HG02798 (cell line): ENCODE measurements at regions not wholly inside any gene's neighbourhood (a gene's known extent, or its start where the extent isn't known, plus 50 kb on each side); places are given as distances from the start of the nearest gene placed in this dataset.
"Not testable (repeated sequence)": the region's sequence is repeated elsewhere in the genome, so short reads cannot be mapped to it uniquely, and the experiment has no call there.

Experiments
- ATAC-seq: cut with Tn5 transposase; IDR thresholded peaks from one replicate; pipeline ENCODE4 v1.9.1; 2021; ENCODE audit warnings: mild to moderate bottlenecking; ENCODE audit not compliant: unreplicated experiment, poor library complexity

DNA sequence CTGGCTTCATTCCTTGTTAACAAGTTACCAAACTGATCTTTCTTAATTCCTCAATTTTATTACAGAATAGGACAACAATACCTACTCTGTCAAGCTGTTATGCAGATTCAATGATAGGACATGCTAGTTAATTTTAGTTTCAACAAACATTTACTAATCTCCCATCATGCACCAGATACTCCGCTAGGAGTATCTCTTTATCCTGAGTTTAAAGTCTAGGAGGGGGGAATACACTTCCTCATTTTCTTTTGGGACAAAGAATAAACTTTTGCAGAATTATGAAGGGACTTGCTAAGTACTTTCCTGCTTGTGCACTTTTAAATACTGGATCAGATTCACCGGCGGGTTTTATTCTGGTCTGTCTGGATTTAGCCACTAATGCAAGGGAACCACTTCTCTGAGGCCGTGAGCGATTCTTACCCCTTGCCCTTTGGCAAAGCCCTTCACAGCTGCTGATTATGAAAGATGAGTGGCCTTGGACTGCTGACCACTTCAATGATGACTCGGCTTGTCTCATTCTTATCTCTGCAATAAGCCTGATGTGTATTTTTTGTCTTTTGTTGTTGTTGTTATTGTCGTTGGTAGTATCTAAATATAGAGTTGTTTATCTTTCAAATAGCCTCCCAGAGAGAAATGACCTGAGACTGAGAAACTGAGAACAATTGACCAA, 73.9 kb downstream of the RMI1 start:
- no peak for ATAC-seq

DNA sequence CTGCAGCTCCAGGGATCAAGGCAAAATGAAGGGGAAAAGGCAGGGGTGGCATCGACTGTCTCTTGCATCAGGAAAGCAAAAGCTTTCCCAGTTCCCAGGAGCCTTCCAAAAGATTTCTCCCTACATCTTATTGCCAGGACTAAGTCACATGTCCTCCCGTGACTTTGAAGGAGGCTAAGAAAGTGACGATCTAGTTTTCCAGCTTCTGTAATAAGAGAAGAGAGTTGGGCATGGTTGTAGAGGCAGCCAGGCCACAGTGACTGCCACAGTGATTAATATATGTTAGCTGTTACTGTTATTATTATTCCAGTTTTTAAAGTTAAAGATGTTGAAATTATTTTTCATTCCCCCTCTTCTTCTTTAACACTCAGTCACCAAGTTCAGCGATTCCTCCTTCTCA, 77.1 kb downstream of the RMI1 start:
- ATAC-seq, result no peak

DNA sequence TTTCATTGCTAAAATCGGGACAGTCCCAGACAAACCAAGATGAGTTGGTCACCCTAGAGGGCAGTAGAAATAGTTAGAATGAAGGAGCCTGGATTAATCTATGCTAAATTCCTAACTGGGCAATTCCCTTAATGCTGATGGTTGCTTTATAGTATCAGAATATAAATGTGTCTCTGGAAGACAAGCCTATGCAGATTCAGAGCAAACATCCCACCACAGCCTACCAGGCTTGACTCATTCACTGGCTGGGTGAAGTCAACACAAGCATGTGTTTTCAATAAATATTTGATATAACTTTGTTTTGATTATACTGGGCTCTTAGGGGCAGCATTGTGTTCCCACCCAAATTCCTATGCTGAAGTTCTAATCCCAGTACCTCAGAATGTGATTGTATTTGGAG, 79.3 kb downstream of the RMI1 start:
- ATAC-seq, result no peak

DNA sequence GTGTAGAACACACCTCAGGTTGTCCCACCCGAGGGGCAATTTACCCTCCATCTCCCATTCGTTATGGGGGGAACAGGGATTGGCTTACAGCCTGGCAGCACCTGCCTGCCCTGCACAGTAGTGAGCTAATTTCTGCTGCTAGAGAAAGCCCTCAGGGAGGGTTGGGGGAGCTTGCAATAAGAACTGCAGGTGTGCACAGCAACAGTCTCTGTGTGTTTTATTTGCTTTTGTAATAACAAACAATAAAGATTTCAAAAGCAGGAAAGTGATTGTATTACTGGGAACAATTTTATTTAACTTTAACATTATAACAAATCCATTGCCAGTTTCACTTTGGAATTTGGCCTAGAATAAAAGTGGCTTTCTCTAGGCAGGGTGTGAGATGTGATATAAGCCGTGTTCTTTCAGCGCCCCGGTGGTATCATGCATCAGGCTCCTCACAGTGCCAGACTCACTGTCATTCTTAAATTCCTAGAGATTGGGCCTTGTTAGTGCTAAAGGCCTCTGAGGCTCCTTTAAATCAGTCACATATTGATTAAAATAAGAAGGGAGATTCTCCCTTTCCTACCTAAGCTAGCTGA, 81.1 kb downstream of the RMI1 start:
- ATAC-seq, result no peak

DNA sequence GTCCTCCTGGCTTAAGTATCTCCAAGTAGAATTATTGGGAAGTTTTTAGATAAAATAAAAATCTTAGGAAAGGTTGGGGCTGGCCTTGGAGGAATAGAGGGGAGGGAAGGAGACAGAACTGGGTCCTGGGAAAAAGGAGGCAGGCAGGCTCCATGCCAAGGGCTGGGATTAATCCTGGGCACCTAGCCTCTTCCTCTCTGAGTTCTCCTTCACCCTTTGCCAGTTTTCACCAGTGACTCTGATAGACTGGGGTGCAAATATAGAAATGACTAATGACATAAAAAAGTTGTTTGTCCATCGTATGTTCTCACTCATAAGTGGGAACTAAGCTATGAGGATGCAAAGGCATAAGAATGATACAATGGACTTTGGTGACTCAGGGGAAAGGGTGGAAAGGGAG, 81.9 kb downstream of the RMI1 start:
- no peak for ATAC-seq

DNA sequence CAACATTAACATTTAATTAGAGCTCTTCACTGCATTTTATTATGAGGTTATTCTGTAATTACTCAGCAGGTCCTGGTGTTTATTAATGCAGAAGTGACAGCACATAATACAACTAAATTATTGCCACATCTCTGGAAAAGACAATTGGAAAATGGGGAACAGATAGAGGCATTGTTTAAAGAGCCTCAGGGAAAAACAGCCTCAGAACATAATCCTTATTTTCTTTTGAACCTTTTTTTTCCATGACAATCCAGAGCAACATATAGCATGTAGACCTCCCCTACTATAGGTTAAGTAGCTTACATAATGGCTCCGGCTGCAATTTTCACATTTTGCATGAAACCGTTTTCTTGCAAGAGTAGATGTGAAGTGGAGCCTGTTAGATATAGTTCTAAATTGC, 87.2 kb downstream of the RMI1 start:
- no peak for ATAC-seq

DNA sequence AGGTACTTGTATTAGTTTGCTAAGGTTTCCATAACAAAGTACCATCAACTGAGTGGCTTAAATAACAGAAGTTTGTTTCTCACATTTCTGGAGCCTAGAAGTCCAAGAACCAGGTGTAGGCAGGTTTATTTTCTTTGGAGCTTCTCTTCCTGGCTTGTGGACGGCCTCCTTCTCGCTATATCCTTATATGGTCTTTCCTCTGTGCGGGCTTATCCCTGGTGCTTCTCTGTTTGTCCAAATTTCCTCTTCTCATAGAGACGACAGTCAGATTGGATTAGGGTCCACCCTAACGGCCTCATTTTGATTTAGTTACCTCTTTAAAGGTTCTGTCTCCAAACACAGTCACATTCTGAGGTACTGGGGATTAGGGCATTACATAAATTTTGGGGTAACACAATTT, 88.3 kb downstream of the RMI1 start:
- ATAC-seq, result no peak

DNA sequence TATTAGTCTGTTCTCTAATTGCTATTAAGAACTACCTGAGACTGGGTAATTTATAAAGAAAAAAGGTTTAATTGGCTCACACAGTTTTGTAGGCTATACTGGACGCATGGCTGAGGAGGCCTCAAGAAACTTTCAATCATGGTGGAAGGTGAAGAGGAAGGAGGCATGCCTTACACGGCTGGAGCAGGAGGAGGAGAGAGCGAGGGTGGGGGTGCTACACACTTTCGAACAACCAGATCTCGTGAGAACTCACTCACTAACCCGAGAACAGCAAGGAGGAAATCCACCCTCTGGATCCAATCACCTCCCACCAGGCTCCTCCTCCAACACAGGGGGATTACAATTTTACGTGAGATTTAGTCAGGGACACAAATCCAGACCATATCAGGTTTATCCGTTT, 90.0 kb downstream of the RMI1 start:
- no peak for ATAC-seq

DNA sequence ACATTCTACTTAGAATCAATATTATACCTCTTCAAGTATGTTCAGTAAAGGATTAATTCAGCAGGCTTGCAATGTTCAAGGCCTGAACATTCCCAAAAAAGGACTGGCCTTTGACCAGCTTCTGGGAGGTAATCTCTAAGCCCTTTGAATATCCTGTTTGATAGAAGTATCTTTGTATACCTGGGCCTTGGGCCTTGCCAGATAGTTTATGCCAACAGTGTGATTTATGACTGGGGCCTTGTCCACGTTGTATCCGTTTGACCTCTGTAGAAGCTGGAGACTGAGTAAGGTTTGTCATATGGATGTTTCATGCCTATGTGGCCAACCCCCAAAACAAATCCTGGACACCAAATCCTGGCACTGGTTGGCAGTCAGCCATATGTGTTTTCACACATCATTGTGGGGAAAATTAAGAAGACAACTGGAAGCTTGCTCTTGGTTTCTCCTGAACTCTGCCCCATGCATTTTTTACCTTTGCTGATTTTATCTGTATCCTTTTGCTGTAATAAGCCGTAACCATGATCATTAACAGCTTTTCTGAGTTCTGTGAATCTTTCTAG, 92.1 kb downstream of the RMI1 start:
- no peak for ATAC-seq

DNA sequence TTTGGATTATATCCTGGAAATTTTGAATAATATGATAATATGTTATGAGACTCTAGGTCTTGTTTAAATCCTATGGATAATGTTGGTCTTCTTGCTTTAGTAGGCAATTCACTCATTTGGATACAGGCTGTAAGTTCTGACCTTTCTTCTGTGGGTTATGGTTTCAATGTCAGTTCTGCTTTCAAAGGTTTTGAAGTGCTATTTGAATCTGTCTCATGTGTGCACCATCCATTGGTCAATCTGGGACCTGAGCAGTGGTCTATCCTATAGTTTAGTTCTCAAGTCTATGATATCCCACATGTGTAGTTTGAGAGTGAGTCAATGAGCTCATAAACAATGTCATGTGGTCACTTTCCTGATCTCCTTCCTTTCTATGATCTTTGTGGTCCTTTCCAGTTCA, 94.4 kb downstream of the RMI1 start:
- ATAC-seq, result no peak

DNA sequence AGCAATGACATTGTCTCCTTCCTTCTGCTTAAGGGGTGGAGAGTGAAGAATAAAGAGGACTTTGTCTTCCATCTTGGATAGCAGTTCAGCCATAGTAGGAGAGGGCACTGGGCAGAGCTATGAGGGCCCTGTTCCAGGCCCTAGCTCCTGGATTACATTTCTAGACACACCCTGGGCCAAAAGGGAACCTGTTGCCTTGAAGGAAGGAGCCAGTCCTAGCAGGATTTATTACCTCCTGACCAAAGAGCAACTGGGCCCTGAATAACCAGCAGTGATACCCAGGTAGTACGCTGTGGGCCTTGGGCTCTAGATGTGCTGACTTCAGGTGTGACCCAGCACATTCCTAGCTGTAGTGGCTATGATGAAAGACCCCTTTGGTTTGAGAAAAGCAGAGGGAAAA, 95.8 kb downstream of the RMI1 start:
- ATAC-seq, result no peak

DNA sequence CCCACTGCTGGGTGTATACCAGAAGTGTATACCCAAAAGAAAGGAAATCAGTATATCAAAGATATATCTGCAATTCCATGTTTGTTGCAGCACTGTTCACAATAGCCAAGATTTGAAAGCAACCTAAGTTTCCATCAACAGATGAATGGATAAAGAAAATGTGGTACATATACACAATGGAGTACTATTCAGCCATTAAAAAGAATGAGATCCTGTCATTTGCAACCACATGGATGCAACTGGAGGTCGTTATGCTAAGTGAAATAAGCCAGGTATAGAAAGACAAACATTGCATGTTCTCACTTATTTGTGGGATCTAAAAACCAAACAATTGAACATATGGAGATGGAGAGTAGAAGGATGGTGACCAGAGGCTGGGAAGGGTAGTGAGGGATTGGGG, 97.2 kb downstream of the RMI1 start:
- ATAC-seq, result not testable (repeated sequence)

DNA sequence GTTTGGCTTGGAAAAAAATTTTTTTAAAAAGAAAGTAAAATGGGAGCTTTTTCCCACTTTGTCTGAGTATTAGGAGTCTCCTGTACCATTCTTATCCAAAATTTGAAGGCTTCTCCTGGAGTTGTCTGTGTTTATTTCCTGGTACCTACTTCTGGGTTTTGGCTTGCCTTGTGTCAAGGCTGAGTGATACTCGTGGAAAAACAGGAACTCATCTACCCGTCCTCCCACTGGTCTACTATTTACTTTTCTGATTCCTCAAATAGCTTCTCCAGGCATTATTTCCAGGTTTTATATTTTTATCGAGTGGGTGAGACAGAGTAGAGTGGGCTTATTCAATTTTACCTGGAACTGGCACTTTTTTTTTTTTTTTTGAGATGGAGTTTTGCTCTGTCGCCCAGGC, 99.4 kb downstream of the RMI1 start:
- no peak for ATAC-seq

DNA sequence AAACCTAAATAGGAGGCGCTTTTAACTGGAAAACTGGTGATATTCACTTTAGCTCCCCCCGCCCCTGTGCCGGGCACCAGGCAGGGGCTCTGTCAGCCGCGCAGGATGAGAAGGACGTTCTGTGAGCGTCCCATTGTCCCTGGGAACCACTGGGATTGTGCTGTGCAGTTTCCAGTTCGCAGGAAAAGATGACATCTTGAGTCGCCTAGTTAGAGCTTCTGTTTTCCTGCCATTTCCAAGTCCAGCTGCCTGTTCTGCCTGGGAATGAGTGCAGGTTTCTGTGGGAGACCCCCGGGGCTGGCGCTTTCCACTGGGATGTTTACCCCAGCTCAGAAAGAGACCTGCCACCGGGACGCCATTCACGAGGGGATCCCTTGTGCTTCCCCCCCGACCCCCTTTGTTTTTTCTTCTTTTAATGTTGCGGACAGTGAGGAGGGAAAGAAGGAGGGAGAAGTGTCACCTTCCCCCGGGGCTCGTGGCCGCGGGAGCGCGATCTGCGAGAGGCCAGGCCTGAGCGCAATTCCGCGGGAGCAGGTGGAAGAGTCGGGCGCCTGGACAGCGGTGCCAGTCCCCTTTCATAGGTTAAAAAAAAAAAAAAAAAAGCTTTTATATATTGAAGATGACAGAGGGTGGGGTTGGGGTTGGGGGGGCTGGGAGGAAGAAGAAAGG, 121.5 kb downstream of the RMI1 start:
- no peak for ATAC-seq

DNA sequence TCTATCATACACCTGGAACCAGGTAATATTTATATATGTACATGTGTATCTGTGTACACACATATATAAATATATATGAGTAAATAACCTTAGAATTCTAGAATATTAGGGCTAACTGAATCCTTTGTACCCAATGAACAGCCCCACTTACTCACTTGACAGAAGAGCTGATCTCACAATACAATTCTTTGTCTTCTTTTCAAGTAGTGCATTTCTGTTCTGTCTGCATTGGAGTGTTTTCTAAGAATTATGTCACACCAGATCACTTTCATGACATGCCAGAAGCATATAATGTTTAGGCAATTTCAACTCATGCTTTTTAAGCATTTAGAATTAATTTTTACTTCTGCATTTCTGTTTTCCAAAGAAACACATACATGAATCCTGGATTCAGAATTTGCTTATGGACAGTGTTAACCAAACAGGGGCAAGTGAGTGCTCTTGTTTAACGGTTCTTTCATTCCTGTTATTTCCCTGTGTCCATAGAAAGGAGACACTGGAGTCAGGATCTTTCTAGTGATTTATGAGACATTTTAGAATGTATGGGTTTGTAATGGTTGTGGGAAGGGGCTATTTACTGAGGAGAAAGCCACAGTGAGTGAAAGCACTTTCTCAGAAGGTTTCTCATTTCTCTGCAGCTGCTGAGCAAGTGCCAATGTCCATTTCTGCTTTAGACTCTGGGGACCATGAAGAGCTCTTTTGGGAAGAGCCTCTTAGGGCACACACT, 123.2 kb downstream of the RMI1 start:
- ATAC-seq, result no peak

DNA sequence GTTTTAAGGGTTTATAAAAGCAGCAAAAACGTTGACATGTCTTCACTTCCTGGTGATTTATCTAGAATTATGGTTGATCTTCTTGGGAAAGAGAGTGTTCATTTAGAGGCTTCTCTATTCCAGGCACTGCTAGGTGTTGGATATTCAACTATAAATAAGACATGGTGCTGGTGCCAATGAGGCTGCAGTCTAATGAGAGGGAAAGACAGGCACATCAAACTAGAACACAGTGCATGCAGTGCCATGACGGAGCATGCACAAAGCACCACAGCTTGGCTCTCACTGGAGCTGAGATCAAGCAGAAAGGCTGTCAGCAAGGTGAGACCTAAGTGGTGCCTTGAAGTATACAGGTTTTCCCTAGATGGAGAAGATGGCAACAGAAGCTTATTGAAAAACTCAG, 126.5 kb downstream of the RMI1 start:
- no peak for ATAC-seq

DNA sequence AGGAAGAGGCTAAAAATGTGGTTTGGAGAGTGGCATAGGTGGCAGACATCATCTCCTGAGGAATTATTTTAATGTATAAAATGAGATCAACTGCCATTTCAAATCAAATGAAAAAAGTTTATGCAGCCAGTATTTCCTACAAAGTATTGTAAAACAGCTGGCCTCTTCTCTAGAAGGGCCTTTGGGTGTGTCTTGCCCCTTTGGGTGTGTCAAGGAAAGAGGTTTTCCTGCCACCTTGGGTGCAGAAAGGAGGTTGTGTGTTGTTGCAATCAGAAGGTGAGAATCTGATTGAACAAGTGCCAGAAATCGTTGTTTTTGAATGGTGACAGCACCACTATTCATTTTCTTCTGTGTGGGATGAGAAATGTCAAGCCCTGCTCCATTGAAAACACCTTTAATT, 127.4 kb downstream of the RMI1 start:
- ATAC-seq, result no peak

DNA sequence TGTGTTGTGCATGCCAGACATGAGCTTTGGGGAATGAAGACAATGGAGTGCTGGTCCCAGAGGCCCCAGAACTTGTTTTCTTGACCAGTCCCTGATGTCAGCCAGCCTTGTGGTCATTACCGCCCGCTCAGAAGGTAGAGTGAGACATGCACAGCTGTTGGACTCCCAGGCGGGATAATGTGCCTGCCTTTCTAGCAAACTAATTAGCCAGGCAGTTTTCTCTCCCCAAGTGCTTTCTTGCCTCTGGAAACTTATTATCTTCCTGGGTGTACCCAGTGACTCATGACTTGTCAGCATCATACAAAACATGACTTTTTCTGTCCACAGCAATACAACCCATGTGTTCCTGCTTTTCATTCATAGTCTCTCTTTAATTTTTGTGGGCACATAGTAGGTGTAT, 131.1 kb downstream of the RMI1 start:
- no peak for ATAC-seq

DNA sequence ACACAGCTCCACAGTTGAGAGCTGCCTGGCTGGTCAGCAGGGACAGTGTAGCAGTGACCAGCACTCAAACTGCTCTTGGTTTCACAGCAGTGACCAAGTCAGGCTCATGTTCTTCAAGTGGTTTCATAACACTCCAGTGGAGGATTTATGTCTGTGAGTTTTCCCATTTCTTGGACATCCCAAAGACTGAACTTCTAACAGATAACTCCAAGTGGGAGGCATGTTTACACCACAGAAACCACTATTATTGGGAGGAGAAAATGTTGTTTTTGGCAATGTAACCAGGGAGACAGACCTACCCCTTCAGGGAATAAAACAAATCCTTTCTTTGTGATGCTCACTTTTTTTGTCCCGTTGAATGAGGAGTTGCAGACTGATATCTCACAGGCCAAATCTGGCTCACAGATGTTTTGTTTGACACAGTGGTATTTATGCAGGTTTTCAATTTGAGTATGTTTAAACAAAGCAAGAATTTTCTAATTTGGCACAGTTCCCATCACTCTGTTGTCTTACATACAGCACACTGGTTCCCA, 141.5 kb downstream of the RMI1 start:
- ATAC-seq, result no peak

DNA sequence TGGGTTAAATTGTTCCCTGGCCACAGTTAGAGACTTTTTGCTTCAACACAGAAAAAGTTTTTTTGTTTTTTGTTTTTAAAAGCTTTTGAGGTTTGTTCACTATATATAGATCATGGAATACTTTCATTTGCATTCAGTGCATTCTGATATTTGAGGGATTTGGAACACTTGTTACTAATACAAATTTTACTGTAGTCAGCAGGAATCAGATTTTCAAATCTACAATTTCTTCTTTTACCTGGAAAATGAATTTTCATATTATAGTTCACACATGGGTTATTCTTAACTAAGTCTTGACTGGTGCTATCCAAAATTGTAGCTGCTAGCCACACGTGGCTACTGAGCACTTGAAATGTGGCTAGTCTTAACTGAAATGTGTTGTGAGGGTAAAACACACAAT, 142.0 kb downstream of the RMI1 start:
- ATAC-seq, result no peak
